Neuron (in vitro differentiated cells): ENCODE measurements at regions not wholly inside any gene's neighbourhood (a gene's known extent, or its start where the extent isn't known, plus 50 kb on each side); places are given as distances from the start of the nearest gene placed in this dataset.

Source experiments
- H2AFZ ChIP-seq: one replicate; pipeline ENCODE4 v1.6.1; 2013; ENCODE audit warnings: low read depth, mild to moderate bottlenecking, inconsistent platforms, low read length, moderate library complexity
- H3K27me3 ChIP-seq: one replicate; pipeline ENCODE4 v1.6.1; 2013; ENCODE audit warnings: low read length; ENCODE audit not compliant: insufficient read depth
- H3K36me3 ChIP-seq: one replicate; pipeline ENCODE4 v1.6.1; 2013; ENCODE audit warnings: low read length; ENCODE audit not compliant: insufficient read depth
- H3K4me1 ChIP-seq: one replicate; pipeline ENCODE4 v1.6.1; 2013; ENCODE audit warnings: low read length; ENCODE audit not compliant: insufficient read depth
- H3K4me3 ChIP-seq: 2 replicates; pipeline ENCODE4 v1.5.1; 2013; ENCODE audit warnings: mild to moderate bottlenecking, low read length, moderate library complexity
- H3K9me3 ChIP-seq: one replicate; pipeline ENCODE4 v1.6.1; 2013; ENCODE audit warnings: low read length

GRCh38 chr1:234908571-234908970 is 220.1 kb downstream of the TOMM20 start:
- no peaks in the 10 kb centered on the region for H3K9me3 ChIP-seq

GRCh38 chr1:234907940-234908405 is 220.7 kb downstream of the TOMM20 start:
- Histone ChIP-seq H3K36me3 (no peaks in the 10 kb centered on the region), H3K27me3 (no peaks in the 10 kb centered on the region), H3K4me3 (no peak overlapping the region), H2AFZ (no peak overlapping the region), H3K9me3 (no peaks in the 10 kb centered on the region), H3K4me1 (peaks cover 2% of the 10 kb centered on the region)

More at GRCh38 chr1:234908571-234908970, 220.1 kb downstream of the TOMM20 start:
- Histone ChIP-seq H2AFZ (no peak overlapping the region), H3K4me1 (peaks cover 2% of the 10 kb centered on the region), H3K4me3 (no peak overlapping the region), H3K27me3 (no peaks in the 10 kb centered on the region), H3K36me3 (no peaks in the 10 kb centered on the region)

- H3K4me1 ChIP-seq, result peaks cover 2% of the 10 kb centered on the region
- H3K9me3 ChIP-seq, result no peaks in the 10 kb centered on the region
- H2AFZ ChIP-seq, result no peak overlapping the region
- no peaks in the 10 kb centered on the region for H3K27me3 ChIP-seq
- no peak overlapping the region for H3K4me3 ChIP-seq
- no peaks in the 10 kb centered on the region for H3K36me3 ChIP-seq
Observed at GRCh38 chr1:234907208-234907939, 221.3 kb downstream of the TOMM20 start.

GRCh38 chr1:234906654-234907053 is 222.0 kb downstream of the TOMM20 start:
- Histone ChIP-seq H3K27me3 (no peaks in the 10 kb centered on the region), H3K9me3 (no peaks in the 10 kb centered on the region), H3K4me3 (no peak overlapping the region), H3K36me3 (no peaks in the 10 kb centered on the region), H3K4me1 (no peaks in the 10 kb centered on the region), H2AFZ (no peak overlapping the region)

GRCh38 chr1:234902774-234903547 is 225.7 kb downstream of the TOMM20 start:
- Histone ChIP-seq H3K27me3 (no peaks in the 10 kb centered on the region), H3K36me3 (no peaks in the 10 kb centered on the region), H3K4me3 (no peak overlapping the region), H3K9me3 (no peaks in the 10 kb centered on the region), H3K4me1 (peaks cover 4% of the 10 kb centered on the region), H2AFZ (no peak overlapping the region)

- H3K4me3 ChIP-seq, result no peak overlapping the region
- no peaks in the 10 kb centered on the region for H3K27me3 ChIP-seq
- no peaks in the 10 kb centered on the region for H3K36me3 ChIP-seq
- H3K9me3 ChIP-seq, result no peaks in the 10 kb centered on the region
- peaks cover 4% of the 10 kb centered on the region for H3K4me1 ChIP-seq
- no peak overlapping the region for H2AFZ ChIP-seq
Observed at GRCh38 chr1:234901491-234902049, 227.1 kb downstream of the TOMM20 start.

GRCh38 chr1:234900595-234900994 is 228.0 kb downstream of the TOMM20 start:
- peaks cover 4% of the 10 kb centered on the region for H3K4me1 ChIP-seq
- no peak overlapping the region for H3K4me3 ChIP-seq
- H2AFZ ChIP-seq, result no peak overlapping the region
- no peaks in the 10 kb centered on the region for H3K9me3 ChIP-seq
- no peaks in the 10 kb centered on the region for H3K27me3 ChIP-seq
- H3K36me3 ChIP-seq, result no peaks in the 10 kb centered on the region

- no peak overlapping the region for H2AFZ ChIP-seq
- no peaks in the 10 kb centered on the region for H3K27me3 ChIP-seq
- no peaks in the 10 kb centered on the region for H3K9me3 ChIP-seq
- H3K36me3 ChIP-seq, result no peaks in the 10 kb centered on the region
- H3K4me1 ChIP-seq, result peaks cover 4% of the 10 kb centered on the region
- H3K4me3 ChIP-seq, result no peak overlapping the region
Observed at GRCh38 chr1:234899730-234900072, 228.9 kb downstream of the TOMM20 start.

GRCh38 chr1:234899041-234899729 is 229.5 kb downstream of the TOMM20 start:
- no peak overlapping the region for H2AFZ ChIP-seq
- no peaks in the 10 kb centered on the region for H3K36me3 ChIP-seq
- no peaks in the 10 kb centered on the region for H3K9me3 ChIP-seq
- no peak overlapping the region for H3K4me3 ChIP-seq
- no peaks in the 10 kb centered on the region for H3K27me3 ChIP-seq
- H3K4me1 ChIP-seq, result peaks cover 4% of the 10 kb centered on the region

- H3K27me3 ChIP-seq, result no peaks in the 10 kb centered on the region
- H2AFZ ChIP-seq, result no peak overlapping the region
- H3K4me1 ChIP-seq, result peaks cover 4% of the 10 kb centered on the region
- no peaks in the 10 kb centered on the region for H3K9me3 ChIP-seq
- H3K36me3 ChIP-seq, result no peaks in the 10 kb centered on the region
- no peak overlapping the region for H3K4me3 ChIP-seq
Observed at GRCh38 chr1:234898455-234899033, 230.1 kb downstream of the TOMM20 start.

GRCh38 chr1:234897754-234898454 is 230.7 kb downstream of the TOMM20 start:
- H3K27me3 ChIP-seq, result no peaks in the 10 kb centered on the region
- no peak overlapping the region for H2AFZ ChIP-seq
- H3K4me1 ChIP-seq, result peaks cover 4% of the 10 kb centered on the region
- H3K9me3 ChIP-seq, result no peaks in the 10 kb centered on the region
- no peaks in the 10 kb centered on the region for H3K36me3 ChIP-seq
- no peak overlapping the region for H3K4me3 ChIP-seq

GRCh38 chr1:234897390-234897749 is 231.3 kb downstream of the TOMM20 start:
- Histone ChIP-seq H3K4me3 (no peak overlapping the region), H2AFZ (no peak overlapping the region), H3K36me3 (no peaks in the 10 kb centered on the region), H3K27me3 (no peaks in the 10 kb centered on the region), H3K9me3 (no peaks in the 10 kb centered on the region), H3K4me1 (peaks cover 4% of the 10 kb centered on the region)
